NB4 (cell line): ENCODE measurements at regions not wholly inside any gene's neighbourhood (a gene's known extent, or its start where the extent isn't known, plus 50 kb on each side); places are given as distances from the start of the nearest gene placed in this dataset.

Source experiments
- DNase-seq: peaks from one replicate; pipeline ENCODE4 v3.0.0; 2010; ENCODE audit warnings: low read depth
- H3K4me3 ChIP-seq: one replicate; pipeline ENCODE4 v1.5.1; 2011; ENCODE audit warnings: mild to moderate bottlenecking, low read depth, low read length, moderate library complexity
- MYC ChIP-seq: IDR thresholded peaks from 2 replicates; pipeline ENCODE4 v1.6.1; 2011; ENCODE audit warnings: low read depth, low read length
- POLR2A ChIP-seq: IDR thresholded peaks from 2 replicates; pipeline ENCODE4 v1.6.1; 2011; ENCODE audit warnings: mild to moderate bottlenecking; ENCODE audit not compliant: insufficient read length; ENCODE audit errors: extremely low read depth
- TF ChIP-seq, protein P1 (sequence below): IDR thresholded peaks from one replicate; pipeline ENCODE4 v1.5.1; 2012; ENCODE audit warnings: low read depth, low read length
- TF ChIP-seq, protein P2 (sequence below): IDR thresholded peaks from 2 replicates; pipeline ENCODE4 v1.6.1; 2011; ENCODE audit warnings: low read depth, low read length

GRCh38 chr4:27835851-27836250 lies 975.2 kb downstream of the STIM2 start:
- TF ChIP-seq, protein P1, sequence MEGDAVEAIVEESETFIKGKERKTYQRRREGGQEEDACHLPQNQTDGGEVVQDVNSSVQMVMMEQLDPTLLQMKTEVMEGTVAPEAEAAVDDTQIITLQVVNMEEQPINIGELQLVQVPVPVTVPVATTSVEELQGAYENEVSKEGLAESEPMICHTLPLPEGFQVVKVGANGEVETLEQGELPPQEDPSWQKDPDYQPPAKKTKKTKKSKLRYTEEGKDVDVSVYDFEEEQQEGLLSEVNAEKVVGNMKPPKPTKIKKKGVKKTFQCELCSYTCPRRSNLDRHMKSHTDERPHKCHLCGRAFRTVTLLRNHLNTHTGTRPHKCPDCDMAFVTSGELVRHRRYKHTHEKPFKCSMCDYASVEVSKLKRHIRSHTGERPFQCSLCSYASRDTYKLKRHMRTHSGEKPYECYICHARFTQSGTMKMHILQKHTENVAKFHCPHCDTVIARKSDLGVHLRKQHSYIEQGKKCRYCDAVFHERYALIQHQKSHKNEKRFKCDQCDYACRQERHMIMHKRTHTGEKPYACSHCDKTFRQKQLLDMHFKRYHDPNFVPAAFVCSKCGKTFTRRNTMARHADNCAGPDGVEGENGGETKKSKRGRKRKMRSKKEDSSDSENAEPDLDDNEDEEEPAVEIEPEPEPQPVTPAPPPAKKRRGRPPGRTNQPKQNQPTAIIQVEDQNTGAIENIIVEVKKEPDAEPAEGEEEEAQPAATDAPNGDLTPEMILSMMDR: no peak
- no peak for DNase-seq
- no peak overlapping the region for H3K4me3 ChIP-seq

- TF ChIP-seq POLR2A: no peak
- TF ChIP-seq, protein P2, sequence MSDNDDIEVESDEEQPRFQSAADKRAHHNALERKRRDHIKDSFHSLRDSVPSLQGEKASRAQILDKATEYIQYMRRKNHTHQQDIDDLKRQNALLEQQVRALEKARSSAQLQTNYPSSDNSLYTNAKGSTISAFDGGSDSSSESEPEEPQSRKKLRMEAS: no peak
- TF ChIP-seq, protein P1: no peak
- no peak for TF ChIP-seq MYC
- H3K4me3 ChIP-seq: no peak overlapping the region
- DNase-seq: no peak
Observed at GRCh38 chr4:27836523-27836922, 975.9 kb downstream of the STIM2 start.

DNA sequence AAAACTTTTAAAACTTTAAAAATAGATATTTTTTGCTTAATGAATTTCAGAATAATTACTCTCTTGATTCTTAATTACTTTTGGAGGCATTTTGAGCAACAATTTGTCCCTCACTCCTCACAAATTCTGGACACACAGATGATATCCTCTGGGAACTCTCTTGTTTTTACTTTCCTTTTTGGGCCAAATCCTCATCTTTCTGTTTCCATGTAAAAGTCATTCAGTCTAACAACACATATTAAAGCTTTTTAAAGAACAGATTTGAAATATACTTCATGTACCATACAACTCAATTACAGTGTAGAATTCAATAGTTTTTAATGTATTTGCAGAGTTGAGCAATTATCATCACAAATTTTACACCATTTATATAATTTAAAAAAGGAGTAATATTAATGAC lies 983.1 kb downstream of the STIM2 start:
- no peak overlapping the region for H3K4me3 ChIP-seq
- DNase-seq: no peak
- TF ChIP-seq MYC (no peak), POLR2A (no peak)
- TF ChIP-seq, protein P2: no peak
- TF ChIP-seq, protein P1: no peak

DNA sequence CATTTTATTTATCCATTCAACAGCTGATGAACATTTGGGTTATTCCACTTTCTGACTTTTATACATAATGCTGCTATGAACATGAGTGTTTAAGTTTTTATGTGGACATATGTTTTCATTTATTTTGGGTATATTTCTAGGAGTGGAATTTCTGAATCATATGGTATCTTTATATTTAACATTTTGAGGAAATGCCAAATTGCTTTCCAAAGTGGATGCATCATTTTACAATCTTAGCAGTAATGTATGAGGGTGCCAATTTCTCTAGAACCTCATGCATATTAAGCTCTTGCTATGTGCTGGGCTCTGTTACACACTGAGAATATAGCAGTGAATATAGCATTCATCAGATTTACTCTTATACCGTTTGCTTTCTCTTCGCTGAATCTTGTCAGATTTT lies 983.7 kb downstream of the STIM2 start:
- TF ChIP-seq, protein P2: no peak
- TF ChIP-seq, protein P1: no peak
- TF ChIP-seq POLR2A (no peak), MYC (no peak)
- no peak overlapping the region for H3K4me3 ChIP-seq
- no peak for DNase-seq

DNA sequence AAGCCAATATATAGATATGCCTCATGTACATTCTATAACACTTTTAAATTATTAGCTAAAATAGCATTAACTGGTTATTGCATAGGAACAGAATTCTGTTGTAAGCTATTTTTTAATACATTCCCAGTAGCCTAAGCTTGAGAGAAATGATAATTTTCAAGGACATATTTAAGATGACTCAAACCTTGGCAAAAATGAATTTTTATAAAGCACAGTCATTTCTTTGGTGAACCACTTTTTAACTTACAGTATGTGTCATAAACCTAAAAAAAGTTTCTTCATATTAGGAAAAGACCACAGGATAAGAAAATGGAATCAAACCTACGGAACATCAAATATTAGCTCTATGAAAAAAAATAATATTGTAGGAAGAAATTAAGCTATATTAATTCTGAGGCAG lies 986.3 kb downstream of the STIM2 start:
- TF ChIP-seq POLR2A (no peak), MYC (no peak)
- TF ChIP-seq, protein P2: no peak
- TF ChIP-seq, protein P1: no peak
- H3K4me3 ChIP-seq: no peak overlapping the region
- DNase-seq: no peak

GRCh38 chr4:27861381-27861787 lies 1000.7 kb downstream of the STIM2 start:
- peak; percentile 23 for DNase-seq
- no peak overlapping the region for H3K4me3 ChIP-seq
- TF ChIP-seq MYC: no peak
- TF ChIP-seq, protein P1: peak; percentile 37
- no peak for TF ChIP-seq POLR2A
- TF ChIP-seq, protein P2: no peak
